Nephron (organoid): ENCODE measurements at regions not wholly inside any gene's neighbourhood (a gene's known extent, or its start where the extent isn't known, plus 50 kb on each side); places are given as distances from the start of the nearest gene placed in this dataset.

Source experiments
- H3K27ac Mint-ChIP-seq, 3 experiments: 2 replicates each; pipeline ENCODE4 v1.8.0; 2020; ENCODE audit warnings: mixed read lengths in 3 of 3, mild to moderate bottlenecking in 2 of 3, moderate library complexity in 1 of 3
- H3K27me3 Mint-ChIP-seq: 2 replicates; pipeline ENCODE4 v1.8.0; 2021; ENCODE audit warnings: low read depth, mild to moderate bottlenecking, moderate library complexity, mixed read lengths
- H3K36me3 Mint-ChIP-seq: 2 replicates; pipeline ENCODE4 v1.8.0; 2020; ENCODE audit warnings: low read depth, mixed read lengths
- H3K4me1 Mint-ChIP-seq: 2 replicates; pipeline ENCODE4 v1.8.0; 2020; ENCODE audit warnings: mixed read lengths
- H3K4me3 Mint-ChIP-seq, 3 experiments: 2 replicates each; pipeline ENCODE4 v1.8.0; 2020; ENCODE audit warnings: mild to moderate bottlenecking in 3 of 3, mixed read lengths in 3 of 3, moderate library complexity in 2 of 3
- H3K9me3 Mint-ChIP-seq: 2 replicates; pipeline ENCODE4 v1.8.0; 2020; ENCODE audit warnings: mixed read lengths
- TF ChIP-seq, protein P1 (sequence below), 3 experiments: fragments of 200-600 bp; sonication (generic); IDR thresholded peaks; one replicate each; pipeline ENCODE4 v1.5.0; 2021; ENCODE audit warnings: antibody characterized with exemption in 3 of 3; ENCODE audit not compliant: unreplicated experiment in 3 of 3

DNA sequence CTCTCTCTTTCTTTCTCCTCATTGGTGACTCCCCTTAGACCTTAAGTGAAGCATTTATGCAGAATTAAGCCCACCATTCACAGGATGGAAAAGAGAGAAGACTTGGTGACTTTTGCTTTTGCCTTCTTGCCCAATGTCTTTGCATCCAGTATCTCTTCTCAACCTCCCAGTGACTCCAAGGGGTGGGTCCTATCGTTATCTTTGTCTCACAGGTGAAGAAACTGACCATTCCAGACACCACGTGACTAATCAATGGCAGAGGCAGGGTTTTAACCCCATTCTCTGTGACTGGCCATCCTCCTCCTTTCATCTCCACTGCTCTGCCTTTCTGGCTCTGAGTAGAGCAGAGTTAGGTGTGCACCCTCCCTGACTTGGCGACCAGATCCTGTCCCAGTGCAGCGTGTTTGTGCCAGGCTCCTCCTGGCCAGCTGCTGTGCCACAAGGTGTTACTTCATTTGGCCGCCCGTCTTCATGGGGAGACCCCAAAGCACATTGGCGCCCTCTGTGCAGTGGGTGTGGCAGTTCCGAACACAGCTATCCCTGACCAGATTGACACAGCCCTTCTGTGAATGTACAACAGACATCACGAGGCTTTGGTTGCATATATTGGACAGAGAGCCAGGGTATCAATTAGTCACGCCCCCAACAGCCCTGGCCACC, 501.3 kb downstream of the CD83 start:
- TF ChIP-seq, protein P1, sequence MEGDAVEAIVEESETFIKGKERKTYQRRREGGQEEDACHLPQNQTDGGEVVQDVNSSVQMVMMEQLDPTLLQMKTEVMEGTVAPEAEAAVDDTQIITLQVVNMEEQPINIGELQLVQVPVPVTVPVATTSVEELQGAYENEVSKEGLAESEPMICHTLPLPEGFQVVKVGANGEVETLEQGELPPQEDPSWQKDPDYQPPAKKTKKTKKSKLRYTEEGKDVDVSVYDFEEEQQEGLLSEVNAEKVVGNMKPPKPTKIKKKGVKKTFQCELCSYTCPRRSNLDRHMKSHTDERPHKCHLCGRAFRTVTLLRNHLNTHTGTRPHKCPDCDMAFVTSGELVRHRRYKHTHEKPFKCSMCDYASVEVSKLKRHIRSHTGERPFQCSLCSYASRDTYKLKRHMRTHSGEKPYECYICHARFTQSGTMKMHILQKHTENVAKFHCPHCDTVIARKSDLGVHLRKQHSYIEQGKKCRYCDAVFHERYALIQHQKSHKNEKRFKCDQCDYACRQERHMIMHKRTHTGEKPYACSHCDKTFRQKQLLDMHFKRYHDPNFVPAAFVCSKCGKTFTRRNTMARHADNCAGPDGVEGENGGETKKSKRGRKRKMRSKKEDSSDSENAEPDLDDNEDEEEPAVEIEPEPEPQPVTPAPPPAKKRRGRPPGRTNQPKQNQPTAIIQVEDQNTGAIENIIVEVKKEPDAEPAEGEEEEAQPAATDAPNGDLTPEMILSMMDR (IDR thresholded peaks at IDR 0.05; ENCODE audit: unreplicated experiment in 3 of 3) = no peak

DNA sequence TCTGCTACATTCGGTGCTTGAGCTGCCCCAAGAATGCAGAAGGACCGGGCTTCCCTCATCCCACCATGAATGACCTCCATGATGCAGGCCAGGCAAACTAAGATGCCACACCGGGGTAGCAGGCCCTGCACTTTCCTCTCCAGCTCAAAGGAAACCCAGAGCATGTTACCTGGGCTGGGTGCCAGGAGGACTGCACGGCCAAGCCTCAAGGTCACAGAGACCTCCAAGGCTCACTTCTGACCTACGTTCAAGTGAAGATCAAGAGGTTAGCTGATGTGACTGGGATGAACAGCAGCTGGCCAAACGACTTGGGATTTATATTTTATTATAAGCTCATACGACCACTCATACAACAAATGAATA, 501.8 kb downstream of the CD83 start:
- Mint-ChIP-seq H3K27ac (no peak overlapping the region), H3K9me3 (peaks cover 13% of the 10 kb centered on the region), H3K27me3 (peaks cover 16% of the 10 kb centered on the region), H3K4me3 (no peak overlapping the region), H3K4me1 (peaks cover 19% of the 10 kb centered on the region), H3K36me3 (peaks cover 4% of the 10 kb centered on the region)
- TF ChIP-seq, protein P1 (IDR thresholded peaks at IDR 0.05; ENCODE audit: unreplicated experiment in 3 of 3) = no peak

More for the DNA sequence above, 501.3 kb downstream of the CD83 start:
- no peak overlapping the region for H3K4me3 Mint-ChIP-seq
- peaks cover 19% of the 10 kb centered on the region for H3K4me1 Mint-ChIP-seq
- no peak overlapping the region for H3K27ac Mint-ChIP-seq
- H3K36me3 Mint-ChIP-seq = peaks cover 4% of the 10 kb centered on the region
- peaks cover 16% of the 10 kb centered on the region for H3K27me3 Mint-ChIP-seq
- H3K9me3 Mint-ChIP-seq = peaks cover 13% of the 10 kb centered on the region

DNA sequence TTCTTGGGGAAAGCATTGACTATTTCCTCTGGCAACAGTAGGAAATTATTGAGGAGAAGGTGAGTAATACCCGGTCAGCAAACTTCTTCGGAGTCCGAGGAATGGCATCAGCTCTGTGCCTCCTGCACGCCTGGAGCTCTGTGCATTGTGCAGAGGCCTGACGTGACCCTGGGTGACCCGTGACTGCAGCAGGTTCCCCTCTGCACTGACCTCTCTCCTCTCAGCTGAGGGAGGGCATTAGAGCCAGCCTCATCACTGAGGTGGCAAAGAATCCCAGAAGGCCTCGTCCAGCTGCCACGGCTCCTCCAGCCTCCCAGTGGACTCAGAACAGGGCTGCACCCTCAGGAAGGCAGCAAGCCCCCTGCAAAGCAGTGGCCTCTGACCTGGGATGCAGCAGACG, 502.9 kb downstream of the CD83 start:
- no peaks in the 10 kb centered on the region for H3K36me3 Mint-ChIP-seq
- H3K27ac Mint-ChIP-seq = no peak overlapping the region
- H3K27me3 Mint-ChIP-seq = peaks cover 23% of the 10 kb centered on the region

DNA sequence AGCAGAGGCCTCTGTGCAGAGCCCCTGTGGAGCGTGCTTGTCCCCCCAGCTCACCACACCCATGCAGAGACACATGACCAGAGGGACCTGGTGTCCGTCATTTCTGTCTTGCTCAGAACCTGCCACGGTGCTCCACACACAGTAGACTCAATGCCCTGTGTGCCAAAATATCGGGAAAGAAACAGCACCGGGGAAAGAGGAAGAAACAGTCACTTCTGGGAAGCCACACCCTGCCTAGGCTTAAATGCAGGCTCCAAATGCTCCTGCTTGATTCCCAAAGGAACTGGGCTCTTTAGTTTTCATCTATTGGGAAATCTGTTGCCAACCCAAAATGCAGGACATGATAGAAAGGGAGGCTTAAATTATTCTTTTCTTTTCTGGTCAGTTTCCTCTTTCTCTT, 503.9 kb downstream of the CD83 start:
- Mint-ChIP-seq H3K27ac (no peak overlapping the region), H3K27me3 (peaks cover 23% of the 10 kb centered on the region), H3K9me3 (peaks cover 7% of the 10 kb centered on the region), H3K4me1 (peaks cover 19% of the 10 kb centered on the region), H3K36me3 (no peaks in the 10 kb centered on the region), H3K4me3 (peak overlapping the region in 1 of 3 experiments; percentile 7)
- TF ChIP-seq, protein P1 (IDR thresholded peaks at IDR 0.05; ENCODE audit: unreplicated experiment in 3 of 3) = no peak

More for the DNA sequence above, 502.9 kb downstream of the CD83 start:
- H3K4me3 Mint-ChIP-seq = no peak overlapping the region
- H3K9me3 Mint-ChIP-seq = peaks cover 8% of the 10 kb centered on the region
- TF ChIP-seq, protein P1 (IDR thresholded peaks at IDR 0.05; ENCODE audit: unreplicated experiment in 3 of 3) = no peak
- H3K4me1 Mint-ChIP-seq = peaks cover 19% of the 10 kb centered on the region

DNA sequence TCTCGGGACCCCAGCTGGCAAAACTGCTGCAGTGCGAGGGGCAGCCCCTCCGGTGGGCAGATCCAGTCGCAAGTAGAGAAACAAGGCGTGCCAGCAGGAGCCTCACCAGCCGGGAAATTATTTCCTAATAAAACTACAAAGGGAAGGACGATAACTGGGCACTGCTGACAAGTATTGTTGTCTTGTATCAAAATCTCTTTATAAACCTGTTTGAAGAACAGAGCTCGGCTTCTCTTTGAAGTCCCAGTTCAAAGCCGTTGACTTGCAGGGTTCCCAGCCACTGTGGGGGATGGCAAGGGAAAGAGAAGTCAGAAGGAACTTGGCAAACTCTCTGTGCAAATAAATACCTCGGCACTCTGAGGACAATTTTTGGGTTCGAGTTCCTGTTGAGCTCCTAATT, 504.5 kb downstream of the CD83 start:
- no peaks in the 10 kb centered on the region for H3K36me3 Mint-ChIP-seq
- no peak overlapping the region for H3K4me3 Mint-ChIP-seq
- TF ChIP-seq, protein P1 (IDR thresholded peaks at IDR 0.05; ENCODE audit: unreplicated experiment in 3 of 3) = no peak
- H3K27me3 Mint-ChIP-seq = peaks cover 28% of the 10 kb centered on the region
- H3K4me1 Mint-ChIP-seq = peaks cover 19% of the 10 kb centered on the region
- H3K27ac Mint-ChIP-seq = no peak overlapping the region
- peaks cover 3% of the 10 kb centered on the region for H3K9me3 Mint-ChIP-seq

DNA sequence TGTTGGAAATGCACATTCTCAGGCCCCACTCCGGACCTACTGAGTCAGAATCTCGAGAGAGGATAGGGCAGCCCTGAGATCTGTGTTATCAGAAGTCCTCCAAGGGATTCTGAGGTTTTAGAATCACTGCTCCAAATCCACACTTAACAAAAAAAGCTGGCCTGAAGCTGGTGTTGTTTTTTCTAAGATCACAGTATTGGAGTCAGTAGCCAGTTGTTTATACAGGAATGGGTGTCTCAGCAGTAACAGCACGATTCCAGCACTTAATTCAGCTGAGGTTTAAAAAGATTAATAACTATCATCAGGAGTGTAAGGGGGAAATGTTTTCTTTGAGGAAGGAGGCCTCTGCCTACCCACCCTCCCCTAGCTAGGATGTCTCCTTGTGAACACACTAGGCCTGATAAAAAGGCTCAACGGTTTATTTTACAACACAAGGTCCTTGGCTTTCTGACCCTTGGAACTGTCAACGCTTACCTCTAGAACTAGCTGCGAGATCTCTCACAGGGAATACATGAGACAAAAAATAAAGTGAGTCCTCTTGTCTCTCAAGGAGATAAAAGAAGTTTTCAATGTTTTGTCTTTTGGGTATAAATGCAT, 505.4 kb downstream of the CD83 start:
- Mint-ChIP-seq H3K36me3 (no peaks in the 10 kb centered on the region), H3K4me3 (peak overlapping the region in 1 of 3 experiments; percentile 33), H3K9me3 (no peaks in the 10 kb centered on the region), H3K27me3 (peaks cover 29% of the 10 kb centered on the region), H3K27ac (peak overlapping the region in 1 of 3 experiments; percentile 14), H3K4me1 (peaks cover 19% of the 10 kb centered on the region)
- TF ChIP-seq, protein P1 (IDR thresholded peaks at IDR 0.05; ENCODE audit: unreplicated experiment in 3 of 3) = no peak
